GM23338 (cell line): ENCODE measurements at regions not wholly inside any gene's neighbourhood (a gene's known extent, or its start where the extent isn't known, plus 50 kb on each side); places are given as distances from the start of the nearest gene placed in this dataset.

Experiments used
- ATAC-seq: fragments of 200-7000 bp; cut with Tn5 transposase; 3 replicates; pipeline ENCODE4 v1.9.1; 2020
- DNase-seq: peaks from one replicate; pipeline ENCODE4 v3.0.0-alpha.2; 2015; ENCODE audit warnings: low spot score
- H2AFZ ChIP-seq: fragments of 200-600 bp; sonication (generic); 2 replicates; pipeline ENCODE4 v1.8.0; 2016; ENCODE audit warnings: antibody characterized with exemption, mild to moderate bottlenecking, moderate library complexity
- H3F3A ChIP-seq: fragments of 200-600 bp; sonication (generic); replicated peaks from 2 replicates; pipeline ENCODE4 v1.8.0; 2017; ENCODE audit warnings: antibody characterized with exemption, mixed run types, low read depth
- H3K27ac ChIP-seq: fragments of 200-600 bp; sonication (generic); 2 replicates; pipeline ENCODE4 v1.6.1; 2016; ENCODE audit warnings: low read depth
- H3K27me3 ChIP-seq: fragments of 200-600 bp; sonication (generic); 2 replicates; pipeline ENCODE4 v1.8.0; 2016; ENCODE audit warnings: mild to moderate bottlenecking, mixed run types, moderate library complexity; ENCODE audit not compliant: insufficient read depth
- H3K36me3 ChIP-seq: fragments of 200-600 bp; sonication (generic); 2 replicates; pipeline ENCODE4 v1.8.0; 2016; ENCODE audit warnings: mild to moderate bottlenecking; ENCODE audit not compliant: insufficient read depth
- H3K4me1 ChIP-seq: fragments of 200-600 bp; sonication (generic); 2 replicates; pipeline ENCODE4 v1.8.0; 2016; ENCODE audit warnings: mild to moderate bottlenecking, moderate library complexity; ENCODE audit not compliant: insufficient read depth
- H3K4me2 ChIP-seq: fragments of 200-600 bp; sonication (generic); 2 replicates; pipeline ENCODE4 v1.7.1; 2017; ENCODE audit warnings: mixed run types
- H3K4me3 ChIP-seq: fragments of 200-600 bp; sonication (generic); 2 replicates; pipeline ENCODE4 v1.6.1; 2016; ENCODE audit warnings: mixed run types
- H3K79me2 ChIP-seq: fragments of 200-600 bp; sonication (generic); replicated peaks from 2 replicates; pipeline ENCODE4 v1.8.0; 2017; ENCODE audit warnings: mild to moderate bottlenecking; ENCODE audit not compliant: insufficient read depth
- H3K9me2 ChIP-seq: fragments of 200-600 bp; sonication (generic); 2 replicates; pipeline ENCODE4 v1.8.0; 2017; ENCODE audit not compliant: insufficient read depth
- H4K20me1 ChIP-seq: fragments of 200-600 bp; sonication (generic); replicated peaks from 2 replicates; pipeline ENCODE4 v1.8.0; 2017; ENCODE audit warnings: mild to moderate bottlenecking; ENCODE audit not compliant: insufficient read depth
- H3K27ac Mint-ChIP-seq: 2 replicates; pipeline ENCODE4 v1.8.0; 2020; ENCODE audit warnings: inconsistent platforms, mild to moderate bottlenecking, moderate library complexity, mixed read lengths
- H3K27me3 Mint-ChIP-seq: 3 replicates; pipeline ENCODE4 v1.8.0; 2022; ENCODE audit warnings: low read depth, mild to moderate bottlenecking, moderate library complexity, mixed read lengths, inconsistent platforms; ENCODE audit not compliant: insufficient read depth, poor library complexity
- H3K36me3 Mint-ChIP-seq: 3 replicates; pipeline ENCODE4 v1.8.0; 2021; ENCODE audit warnings: low read depth, mild to moderate bottlenecking, inconsistent platforms, moderate library complexity, mixed read lengths
- H3K4me1 Mint-ChIP-seq: 3 replicates; pipeline ENCODE4 v1.8.0; 2020; ENCODE audit warnings: mild to moderate bottlenecking, inconsistent platforms, mixed read lengths
- H3K4me3 Mint-ChIP-seq: 3 replicates; pipeline ENCODE4 v1.8.0; 2021; ENCODE audit warnings: moderate library complexity, mild to moderate bottlenecking, inconsistent platforms, mixed read lengths
- H3K9me3 Mint-ChIP-seq: 3 replicates; pipeline ENCODE4 v1.8.0; 2020; ENCODE audit warnings: moderate library complexity, mild to moderate bottlenecking, inconsistent platforms, mixed read lengths
- JUNB ChIP-seq: IDR thresholded peaks from one replicate; pipeline ENCODE4 v1.6.1; 2016; ENCODE audit warnings: antibody characterized with exemption; ENCODE audit not compliant: unreplicated experiment
- NANOG ChIP-seq: IDR thresholded peaks from 2 replicates; pipeline ENCODE4 v1.6.1; 2016; ENCODE audit warnings: antibody characterized with exemption, borderline replicate concordance
- STAT1 ChIP-seq: IDR thresholded peaks from one replicate; pipeline ENCODE4 v1.6.1; 2016; ENCODE audit warnings: antibody characterized with exemption; ENCODE audit not compliant: unreplicated experiment
- ZNF114 ChIP-seq: fragments of 250-450 bp; sonication (Bioruptor Pico); IDR thresholded peaks from 2 replicates; pipeline ENCODE4 v1.5.0; 2020; ENCODE audit warnings: mild to moderate bottlenecking, moderate library complexity
- TF ChIP-seq, protein P1 (sequence below): IDR thresholded peaks from one replicate; pipeline ENCODE4 v1.6.1; 2018; ENCODE audit warnings: antibody characterized with exemption; ENCODE audit not compliant: unreplicated experiment
- TF ChIP-seq, protein P2 (sequence below): fragments of 250-450 bp; sonication (Bioruptor Pico); IDR thresholded peaks from 2 replicates; pipeline ENCODE4 v1.5.0; 2020; ENCODE audit warnings: mild to moderate bottlenecking, moderate library complexity

DNA sequence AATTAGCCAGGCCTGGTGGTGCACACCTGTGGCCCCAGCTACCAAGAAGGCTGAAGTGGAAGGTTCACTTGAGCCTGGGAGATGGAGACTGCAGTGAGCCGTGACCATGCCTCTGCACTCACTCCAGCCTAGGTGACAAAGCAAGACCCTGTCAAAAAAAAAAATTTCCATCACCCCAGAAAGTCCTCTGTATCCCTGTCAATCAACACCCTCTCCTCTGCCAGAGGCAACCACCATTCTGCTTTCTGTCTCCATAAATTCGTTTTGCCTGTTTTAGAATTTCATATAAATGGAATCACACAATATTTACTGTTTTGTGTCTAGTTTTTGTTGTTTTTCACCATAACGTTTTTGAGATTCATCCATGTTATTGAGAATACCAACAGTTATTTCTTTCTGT lies 141.6 kb upstream of the SLC45A1 start:
- Histone ChIP-seq H3K36me3 (no peaks in the 10 kb centered on the region), H4K20me1 (no peaks in the 10 kb centered on the region), H3K4me3 (no peak overlapping the region), H3K79me2 (no peaks in the 10 kb centered on the region), H2AFZ (no peak overlapping the region), H3K27ac (no peak overlapping the region), H3K27me3 (no peaks in the 10 kb centered on the region), H3K9me2 (no peaks in the 10 kb centered on the region), H3K4me1 (no peaks in the 10 kb centered on the region), H3F3A (no peaks in the 10 kb centered on the region), H3K4me2 (no peak overlapping the region)
- Mint-ChIP-seq H3K4me1 (no peaks in the 10 kb centered on the region; the same call in 2 of the 3 replicates), H3K27me3 (peaks cover 2% of the 10 kb centered on the region), H3K4me3 (no peak overlapping the region), H3K27ac (no peak overlapping the region), H3K36me3 (peaks cover 12% of the 10 kb centered on the region; the same call in 2 of the 3 replicates), H3K9me3 (peaks cover 19% of the 10 kb centered on the region)
- ATAC-seq (no peak), DNase-seq (no peak)
- TF ChIP-seq STAT1 (no peak), JUNB (no peak)
- TF ChIP-seq, protein P1, sequence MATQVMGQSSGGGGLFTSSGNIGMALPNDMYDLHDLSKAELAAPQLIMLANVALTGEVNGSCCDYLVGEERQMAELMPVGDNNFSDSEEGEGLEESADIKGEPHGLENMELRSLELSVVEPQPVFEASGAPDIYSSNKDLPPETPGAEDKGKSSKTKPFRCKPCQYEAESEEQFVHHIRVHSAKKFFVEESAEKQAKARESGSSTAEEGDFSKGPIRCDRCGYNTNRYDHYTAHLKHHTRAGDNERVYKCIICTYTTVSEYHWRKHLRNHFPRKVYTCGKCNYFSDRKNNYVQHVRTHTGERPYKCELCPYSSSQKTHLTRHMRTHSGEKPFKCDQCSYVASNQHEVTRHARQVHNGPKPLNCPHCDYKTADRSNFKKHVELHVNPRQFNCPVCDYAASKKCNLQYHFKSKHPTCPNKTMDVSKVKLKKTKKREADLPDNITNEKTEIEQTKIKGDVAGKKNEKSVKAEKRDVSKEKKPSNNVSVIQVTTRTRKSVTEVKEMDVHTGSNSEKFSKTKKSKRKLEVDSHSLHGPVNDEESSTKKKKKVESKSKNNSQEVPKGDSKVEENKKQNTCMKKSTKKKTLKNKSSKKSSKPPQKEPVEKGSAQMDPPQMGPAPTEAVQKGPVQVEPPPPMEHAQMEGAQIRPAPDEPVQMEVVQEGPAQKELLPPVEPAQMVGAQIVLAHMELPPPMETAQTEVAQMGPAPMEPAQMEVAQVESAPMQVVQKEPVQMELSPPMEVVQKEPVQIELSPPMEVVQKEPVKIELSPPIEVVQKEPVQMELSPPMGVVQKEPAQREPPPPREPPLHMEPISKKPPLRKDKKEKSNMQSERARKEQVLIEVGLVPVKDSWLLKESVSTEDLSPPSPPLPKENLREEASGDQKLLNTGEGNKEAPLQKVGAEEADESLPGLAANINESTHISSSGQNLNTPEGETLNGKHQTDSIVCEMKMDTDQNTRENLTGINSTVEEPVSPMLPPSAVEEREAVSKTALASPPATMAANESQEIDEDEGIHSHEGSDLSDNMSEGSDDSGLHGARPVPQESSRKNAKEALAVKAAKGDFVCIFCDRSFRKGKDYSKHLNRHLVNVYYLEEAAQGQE = no peak

DNA sequence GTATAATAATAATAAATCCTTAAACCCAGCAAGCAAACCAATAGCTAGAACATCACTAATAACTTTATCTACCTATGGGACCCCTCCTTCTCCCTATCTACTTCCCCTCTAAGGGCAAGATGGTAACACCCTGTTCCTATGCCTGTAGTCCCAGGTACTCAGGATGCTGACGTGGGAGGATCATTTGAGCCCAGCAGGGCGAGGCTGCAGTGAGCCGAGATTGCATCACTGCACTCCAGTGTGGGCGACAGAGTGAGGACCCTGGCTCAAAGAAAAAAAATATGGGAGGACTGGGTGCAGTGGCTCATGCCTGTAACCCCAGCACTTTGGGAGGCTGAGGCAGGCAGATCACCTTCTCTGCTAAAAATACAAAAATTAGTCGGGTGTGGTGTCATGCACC lies 143.1 kb upstream of the SLC45A1 start:
- H3K36me3 ChIP-seq = no peaks in the 10 kb centered on the region
- no peak overlapping the region for H3K4me3 Mint-ChIP-seq
- H3K4me3 ChIP-seq = no peak overlapping the region
- no peak overlapping the region for H3K27ac Mint-ChIP-seq
- H3F3A ChIP-seq = no peaks in the 10 kb centered on the region
- 0 out of 2 replicates have a peak, but pooled peaks cover 3% of the 10 kb centered on the region for H3K4me1 ChIP-seq
- H3K4me2 ChIP-seq = no peak overlapping the region
- peaks cover 6% of the 10 kb centered on the region for H3K27me3 Mint-ChIP-seq
- H3K36me3 Mint-ChIP-seq = peaks cover 10% of the 10 kb centered on the region; the same call in 2 of the 3 replicates
- no peak overlapping the region for H3K27ac ChIP-seq
- H3K27me3 ChIP-seq = no peaks in the 10 kb centered on the region
- ATAC-seq = no peak
- H2AFZ ChIP-seq = no peak overlapping the region
- H3K79me2 ChIP-seq = no peaks in the 10 kb centered on the region
- H3K4me1 Mint-ChIP-seq = peaks cover 3% of the 10 kb centered on the region
- H3K9me3 Mint-ChIP-seq = peaks cover 17% of the 10 kb centered on the region
- H4K20me1 ChIP-seq = no peaks in the 10 kb centered on the region
- H3K9me2 ChIP-seq = no peaks in the 10 kb centered on the region
- DNase-seq = no peak
- TF ChIP-seq, protein P2, sequence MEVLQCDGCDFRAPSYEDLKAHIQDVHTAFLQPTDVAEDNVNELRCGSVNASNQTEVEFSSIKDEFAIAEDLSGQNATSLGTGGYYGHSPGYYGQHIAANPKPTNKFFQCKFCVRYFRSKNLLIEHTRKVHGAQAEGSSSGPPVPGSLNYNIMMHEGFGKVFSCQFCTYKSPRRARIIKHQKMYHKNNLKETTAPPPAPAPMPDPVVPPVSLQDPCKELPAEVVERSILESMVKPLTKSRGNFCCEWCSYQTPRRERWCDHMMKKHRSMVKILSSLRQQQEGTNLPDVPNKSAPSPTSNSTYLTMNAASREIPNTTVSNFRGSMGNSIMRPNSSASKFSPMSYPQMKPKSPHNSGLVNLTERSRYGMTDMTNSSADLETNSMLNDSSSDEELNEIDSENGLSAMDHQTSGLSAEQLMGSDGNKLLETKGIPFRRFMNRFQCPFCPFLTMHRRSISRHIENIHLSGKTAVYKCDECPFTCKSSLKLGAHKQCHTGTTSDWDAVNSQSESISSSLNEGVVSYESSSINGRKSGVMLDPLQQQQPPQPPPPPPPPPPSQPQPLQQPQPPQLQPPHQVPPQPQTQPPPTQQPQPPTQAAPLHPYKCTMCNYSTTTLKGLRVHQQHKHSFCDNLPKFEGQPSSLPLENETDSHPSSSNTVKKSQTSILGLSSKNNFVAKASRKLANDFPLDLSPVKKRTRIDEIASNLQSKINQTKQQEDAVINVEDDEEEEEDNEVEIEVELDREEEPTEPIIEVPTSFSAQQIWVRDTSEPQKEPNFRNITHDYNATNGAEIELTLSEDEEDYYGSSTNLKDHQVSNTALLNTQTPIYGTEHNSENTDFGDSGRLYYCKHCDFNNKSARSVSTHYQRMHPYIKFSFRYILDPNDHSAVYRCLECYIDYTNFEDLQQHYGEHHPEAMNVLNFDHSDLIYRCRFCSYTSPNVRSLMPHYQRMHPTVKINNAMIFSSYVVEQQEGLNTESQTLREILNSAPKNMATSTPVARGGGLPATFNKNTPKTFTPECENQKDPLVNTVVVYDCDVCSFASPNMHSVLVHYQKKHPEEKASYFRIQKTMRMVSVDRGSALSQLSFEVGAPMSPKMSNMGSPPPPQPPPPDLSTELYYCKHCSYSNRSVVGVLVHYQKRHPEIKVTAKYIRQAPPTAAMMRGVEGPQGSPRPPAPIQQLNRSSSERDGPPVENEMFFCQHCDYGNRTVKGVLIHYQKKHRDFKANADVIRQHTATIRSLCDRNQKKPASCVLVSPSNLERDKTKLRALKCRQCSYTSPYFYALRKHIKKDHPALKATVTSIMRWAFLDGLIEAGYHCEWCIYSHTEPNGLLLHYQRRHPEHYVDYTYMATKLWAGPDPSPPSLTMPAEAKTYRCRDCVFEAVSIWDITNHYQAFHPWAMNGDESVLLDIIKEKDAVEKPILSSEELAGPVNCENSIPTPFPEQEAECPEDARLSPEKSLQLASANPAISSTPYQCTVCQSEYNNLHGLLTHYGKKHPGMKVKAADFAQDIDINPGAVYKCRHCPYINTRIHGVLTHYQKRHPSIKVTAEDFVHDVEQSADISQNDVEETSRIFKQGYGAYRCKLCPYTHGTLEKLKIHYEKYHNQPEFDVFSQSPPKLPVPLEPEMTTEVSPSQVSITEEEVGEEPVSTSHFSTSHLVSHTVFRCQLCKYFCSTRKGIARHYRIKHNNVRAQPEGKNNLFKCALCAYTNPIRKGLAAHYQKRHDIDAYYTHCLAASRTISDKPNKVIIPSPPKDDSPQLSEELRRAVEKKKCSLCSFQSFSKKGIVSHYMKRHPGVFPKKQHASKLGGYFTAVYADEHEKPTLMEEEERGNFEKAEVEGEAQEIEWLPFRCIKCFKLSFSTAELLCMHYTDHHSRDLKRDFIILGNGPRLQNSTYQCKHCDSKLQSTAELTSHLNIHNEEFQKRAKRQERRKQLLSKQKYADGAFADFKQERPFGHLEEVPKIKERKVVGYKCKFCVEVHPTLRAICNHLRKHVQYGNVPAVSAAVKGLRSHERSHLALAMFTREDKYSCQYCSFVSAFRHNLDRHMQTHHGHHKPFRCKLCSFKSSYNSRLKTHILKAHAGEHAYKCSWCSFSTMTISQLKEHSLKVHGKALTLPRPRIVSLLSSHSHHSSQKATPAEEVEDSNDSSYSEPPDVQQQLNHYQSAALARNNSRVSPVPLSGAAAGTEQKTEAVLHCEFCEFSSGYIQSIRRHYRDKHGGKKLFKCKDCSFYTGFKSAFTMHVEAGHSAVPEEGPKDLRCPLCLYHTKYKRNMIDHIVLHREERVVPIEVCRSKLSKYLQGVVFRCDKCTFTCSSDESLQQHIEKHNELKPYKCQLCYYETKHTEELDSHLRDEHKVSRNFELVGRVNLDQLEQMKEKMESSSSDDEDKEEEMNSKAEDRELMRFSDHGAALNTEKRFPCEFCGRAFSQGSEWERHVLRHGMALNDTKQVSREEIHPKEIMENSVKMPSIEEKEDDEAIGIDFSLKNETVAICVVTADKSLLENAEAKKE = no peak
- no peak for TF ChIP-seq NANOG
- no peak for TF ChIP-seq ZNF114
- TF ChIP-seq, protein P1 = no peak
